Upper lobe of left lung (tissue), 6 donors: ENCODE measurements at regions not wholly inside any gene's neighbourhood (a gene's known extent, or its start where the extent isn't known, plus 50 kb on each side); places are given as distances from the start of the nearest gene placed in this dataset.

Experiments
- ATAC-seq, 2 donors: fragments of 200-7000 bp; cut with Tn5 transposase; one replicate each; pipeline ENCODE4 v1.9.1; 2022; ENCODE audit warnings: mild to moderate bottlenecking in 2 of 2, moderate library complexity in 2 of 2; ENCODE audit not compliant: low FRiP score in 2 of 2
- DNase-seq, 2 donors: peaks; one replicate each; pipeline ENCODE4 v3.0.0-alpha.2; 2019 to 2020
- H3K27ac ChIP-seq, 4 donors: fragments of 200-600 bp; sonication (generic); one replicate each; pipeline ENCODE4 v1.5.1; 2016 to 2019
- H3K27me3 ChIP-seq, 4 donors: fragments of 200-600 bp; sonication (generic); one replicate each; pipeline ENCODE4 v1.5.1; 2017 to 2019
- H3K36me3 ChIP-seq, 4 donors: fragments of 200-600 bp; sonication (generic); one replicate each; pipeline ENCODE4 v1.5.1; 2016 to 2019
- H3K4me1 ChIP-seq, 4 donors: fragments of 200-600 bp; sonication (generic); one replicate each; pipeline ENCODE4 v1.5.1; 2018 to 2019
- H3K4me3 ChIP-seq, 4 donors: fragments of 200-600 bp; sonication (generic); one replicate each; pipeline ENCODE4 v1.5.1; 2017 to 2019; ENCODE audit warnings: mild to moderate bottlenecking in 2 of 4, moderate library complexity in 1 of 4
- H3K9me3 ChIP-seq, 4 donors: fragments of 200-600 bp; sonication (generic); one replicate each; pipeline ENCODE4 v1.5.1; 2018 to 2019
- CTCF ChIP-seq, 6 experiments: fragments of 450-650 bp in 4 of 6; fragments of 200-600 bp in 2 of 6; sonication (generic) in 2 of 6; IDR thresholded peaks; one replicate each; pipeline ENCODE4 v1.5.1; 2016 to 2019; ENCODE audit warnings: antibody characterized with exemption in 6 of 6
- EP300 ChIP-seq, 4 donors: sonication (generic); formaldehyde crosslinking; IDR thresholded peaks; one replicate each; pipeline ENCODE4 v1.5.1; 2017; ENCODE audit warnings: antibody characterized with exemption in 4 of 4, control low read depth in 2 of 4
- POLR2A ChIP-seq, 4 donors: fragments of 450-650 bp; IDR thresholded peaks; one replicate each; pipeline ENCODE4 v1.5.1; 2016 to 2017; ENCODE audit warnings: antibody characterized with exemption in 4 of 4, mild to moderate bottlenecking in 2 of 4
- POLR2AphosphoS5 ChIP-seq, 2 donors: sonication (generic); formaldehyde crosslinking; IDR thresholded peaks; one replicate each; pipeline ENCODE4 v1.5.1; 2017; ENCODE audit warnings: antibody characterized with exemption in 2 of 2
- WGBS, 2 donors: methylation state at CpG; one replicate each; pipeline ENCODE4 v1.1.5; 2017 to 2018; 5-methylcytosine and 5-hydroxymethylcytosine counted together
- donor health status: DM: no; HTN: no; CAD: no; lungs with moderate emphysema.
- donor health status: DM: no; HTN: yes; CAD: no; lungs with severe emphysema.

GRCh38 chr14:101189266-101189665 is 285.7 kb upstream of the RTL1 start:
- H3K4me3 ChIP-seq, result no peak overlapping the region
- ATAC-seq, result no peak
- DNase-seq, result no peak
- H3K27ac ChIP-seq, result no peak overlapping the region
- no peak for TF ChIP-seq CTCF (IDR thresholded peaks at IDR 0.05)
- TF ChIP-seq EP300 (IDR thresholded peaks at IDR 0.05), result no peak
- TF ChIP-seq POLR2A (IDR thresholded peaks at IDR 0.05), result no peak
- TF ChIP-seq POLR2AphosphoS5 (IDR thresholded peaks at IDR 0.05), result no peak
- H3K4me1 ChIP-seq, result no peaks in the 10 kb centered on the region
- no peaks in the 10 kb centered on the region for H3K9me3 ChIP-seq
- 53 to 65% methylated on average over 2 of the region's 2 CpGs for WGBS, 2 donors
- H3K36me3 ChIP-seq, result no peaks in the 10 kb centered on the region
- no peaks in the 10 kb centered on the region for H3K27me3 ChIP-seq

GRCh38 chr14:101189962-101190560 is 286.5 kb upstream of the RTL1 start:
- H3K4me1 ChIP-seq, result no peaks in the 10 kb centered on the region
- ATAC-seq (no peak), DNase-seq (no peak)
- H3K27ac ChIP-seq, result no peak overlapping the region
- H3K36me3 ChIP-seq, result no peaks in the 10 kb centered on the region
- H3K27me3 ChIP-seq, result no peaks in the 10 kb centered on the region
- H3K4me3 ChIP-seq, result no peak overlapping the region
- no peaks in the 10 kb centered on the region for H3K9me3 ChIP-seq
- TF ChIP-seq CTCF (IDR thresholded peaks at IDR 0.05) (no peak), POLR2AphosphoS5 (IDR thresholded peaks at IDR 0.05) (no peak), EP300 (IDR thresholded peaks at IDR 0.05) (no peak), POLR2A (IDR thresholded peaks at IDR 0.05) (no peak)
- 83 to 84% methylated on average over 3 of the region's 3 CpGs for WGBS, 2 donors

- no peak for TF ChIP-seq POLR2A (IDR thresholded peaks at IDR 0.05)
- no peak for TF ChIP-seq CTCF (IDR thresholded peaks at IDR 0.05)
- TF ChIP-seq EP300 (IDR thresholded peaks at IDR 0.05), result no peak
- TF ChIP-seq POLR2AphosphoS5 (IDR thresholded peaks at IDR 0.05), result no peak
- ATAC-seq (no peak), DNase-seq (no peak)
- no peaks in the 10 kb centered on the region for H3K36me3 ChIP-seq
- H3K4me1 ChIP-seq, result no peaks in the 10 kb centered on the region
- H3K27me3 ChIP-seq, result no peaks in the 10 kb centered on the region
- no peak overlapping the region for H3K4me3 ChIP-seq
- no peak overlapping the region for H3K27ac ChIP-seq
- no peaks in the 10 kb centered on the region for H3K9me3 ChIP-seq
- 69 to 81% methylated on average over 6 of the region's 6 CpGs for WGBS, 2 donors
These were observed 287.7 kb upstream of the RTL1 start for GRCh38 chr14:101191101-101191720.

- no peaks in the 10 kb centered on the region for H3K36me3 ChIP-seq
- DNase-seq (no peak), ATAC-seq (no peak)
- H3K4me3 ChIP-seq, result no peak overlapping the region
- 82 to 85% methylated on average over 11 to 15 of the region's 15 CpGs for whole genome bisulfite sequencing, 2 donors
- no peaks in the 10 kb centered on the region for H3K4me1 ChIP-seq
- H3K9me3 ChIP-seq, result no peaks in the 10 kb centered on the region
- no peak overlapping the region for H3K27ac ChIP-seq
- TF ChIP-seq CTCF (IDR thresholded peaks at IDR 0.05), result no peak
- TF ChIP-seq POLR2A (IDR thresholded peaks at IDR 0.05), result no peak
- TF ChIP-seq EP300 (IDR thresholded peaks at IDR 0.05), result no peak
- TF ChIP-seq POLR2AphosphoS5 (IDR thresholded peaks at IDR 0.05), result no peak
- H3K27me3 ChIP-seq, result no peaks in the 10 kb centered on the region
These were observed 288.5 kb upstream of the RTL1 start for GRCh38 chr14:101191721-101192660.
